RKO (cell line): ENCODE measurements at regions not wholly inside any gene's neighbourhood (a gene's known extent, or its start where the extent isn't known, plus 50 kb on each side); places are given as distances from the start of the nearest gene placed in this dataset.
"Not testable (repeated sequence)": the region's sequence is repeated elsewhere in the genome, so short reads cannot be mapped to it uniquely, and the experiment has no call there.

ENCODE experiments used
- DNase-seq: peaks from one replicate; pipeline ENCODE4 v3.0.0-alpha.2; 2016; ENCODE audit warnings: low spot score

GRCh38 chr4:27964095-27964494 lies 1103.5 kb downstream of the STIM2 start:
- DNase-seq: no peak

GRCh38 chr4:27966664-27967063 lies 1106.0 kb downstream of the STIM2 start:
- no peak for DNase-seq

GRCh38 chr4:27973056-27973455 lies 1112.4 kb downstream of the STIM2 start:
- no peak for DNase-seq

GRCh38 chr4:27973700-27974099 lies 1113.1 kb downstream of the STIM2 start:
- no peak for DNase-seq

- no peak for DNase-seq
These were observed 1113.7 kb downstream of the STIM2 start for GRCh38 chr4:27974339-27974738.

- not testable (repeated sequence) for DNase-seq
These were observed 1114.2 kb downstream of the STIM2 start for GRCh38 chr4:27974881-27975280.

- DNase-seq: not testable (repeated sequence)
These were observed 1117.9 kb downstream of the STIM2 start for GRCh38 chr4:27978427-27979109.

- no peak for DNase-seq
These were observed 1124.9 kb downstream of the STIM2 start for GRCh38 chr4:27985522-27985921.

- no peak for DNase-seq
These were observed 1125.8 kb downstream of the STIM2 start for GRCh38 chr4:27986476-27986875.

- no peak for DNase-seq
These were observed 1141.1 kb downstream of the STIM2 start for GRCh38 chr4:28001698-28002097.

- DNase-seq: no peak
These were observed 1143.9 kb downstream of the STIM2 start for GRCh38 chr4:28004520-28004919.

GRCh38 chr4:28006021-28006420 lies 1145.4 kb downstream of the STIM2 start:
- no peak for DNase-seq

- no peak for DNase-seq
These were observed 1147.1 kb downstream of the STIM2 start for GRCh38 chr4:28007693-28008092.

- no peak for DNase-seq
These were observed 1148.9 kb downstream of the STIM2 start for GRCh38 chr4:28009541-28009940.

GRCh38 chr4:28010577-28011240 lies 1150.1 kb downstream of the STIM2 start:
- no peak for DNase-seq

- DNase-seq: peak; percentile 34
These were observed 1153.8 kb downstream of the STIM2 start for GRCh38 chr4:28014469-28014868.

GRCh38 chr4:28015996-28016395 lies 1155.4 kb downstream of the STIM2 start:
- no peak for DNase-seq

- peak; percentile 65 for DNase-seq
These were observed 1177.6 kb downstream of the STIM2 start for GRCh38 chr4:28038253-28038652.

- DNase-seq: no peak
These were observed 1201.9 kb downstream of the STIM2 start for GRCh38 chr4:28062562-28062961.

- peak; percentile 11 for DNase-seq
These were observed 1213.4 kb downstream of the STIM2 start for GRCh38 chr4:28073860-28074555.

- no peak for DNase-seq
These were observed 1214.8 kb downstream of the STIM2 start for GRCh38 chr4:28075401-28075956.

GRCh38 chr4:28077203-28077602 lies 1216.6 kb downstream of the STIM2 start:
- not testable (repeated sequence) for DNase-seq
